ENCODE measurements at regions not wholly inside any gene's neighbourhood (a gene's known extent, or its start where the extent isn't known, plus 50 kb on each side); places are given as distances from the start of the nearest gene placed in this dataset.

- TF ChIP-seq POLR2AphosphoS5 (IDR thresholded peaks at IDR 0.05; ENCODE audit: insufficient read depth in 1 of 2, low read depth in 1 of 2) (no peak), CTCF (IDR thresholded peaks at IDR 0.05) (no peak)
Observed at GRCh38 chr5:5006548-5006947, 133.6 kb upstream of the ADAMTS16 start.
